GM12878 (cell line): ENCODE measurements at regions not wholly inside any gene's neighbourhood (a gene's known extent, or its start where the extent isn't known, plus 50 kb on each side); places are given as distances from the start of the nearest gene placed in this dataset.

ENCODE experiments used
- BRCA1 ChIP-seq: IDR thresholded peaks from 2 replicates; pipeline ENCODE4 v1.6.1; 2011; ENCODE audit warnings: low read depth, low read length, improper control_type of control experiment
- CBX5 ChIP-seq: sonication (generic); IDR thresholded peaks from 2 replicates; pipeline ENCODE4 v1.6.1; 2016; ENCODE audit warnings: low read depth, moderate library complexity, mild to moderate bottlenecking, inconsistent platforms
- CTCF ChIP-seq, 3 experiments: IDR thresholded peaks in 2 of 3; conservative IDR thresholded peaks in 1 of 3; 2 replicates each; pipeline ENCODE4 v1.5.1; 2011; ENCODE audit warnings: low read depth in 3 of 3, low read length in 3 of 3, mild to moderate bottlenecking in 3 of 3, control low read depth in 2 of 3, moderate library complexity in 2 of 3, inconsistent platforms in 1 of 3, mixed read lengths in 1 of 3; ENCODE audit not compliant: control insufficient read depth in 2 of 3, insufficient read depth in 1 of 3; ENCODE audit errors: extremely low read depth in 1 of 3
- HCFC1 ChIP-seq: fragments of 150-350 bp; IDR thresholded peaks from 2 replicates; pipeline ENCODE4 v1.6.1; 2014; ENCODE audit warnings: low read length
- KDM1A ChIP-seq: fragments of 200-600 bp; sonication (generic); IDR thresholded peaks from 2 replicates; pipeline ENCODE4 v1.6.1; 2016; ENCODE audit warnings: borderline replicate concordance
- MAX ChIP-seq: IDR thresholded peaks from 2 replicates; pipeline ENCODE4 v1.6.1; 2012; ENCODE audit warnings: low read depth, low read length, improper control_type of control experiment
- NFYB ChIP-seq: IDR thresholded peaks from 2 replicates; pipeline ENCODE4 v1.6.1; 2011; ENCODE audit warnings: low read depth, mild to moderate bottlenecking, low read length, improper control_type of control experiment, moderate library complexity; ENCODE audit not compliant: insufficient read depth
- NR2C2 ChIP-seq: IDR thresholded peaks from 2 replicates; pipeline ENCODE4 v1.6.1; 2011; ENCODE audit warnings: borderline replicate concordance, low read depth; ENCODE audit not compliant: control insufficient read depth, insufficient read length
- POLR2A ChIP-seq: IDR thresholded peaks from 2 replicates; pipeline ENCODE4 v1.6.1; 2011; ENCODE audit warnings: low read depth, mild to moderate bottlenecking, low read length
- PRDM15 ChIP-seq: fragments of 450-650 bp; formaldehyde crosslinking; IDR thresholded peaks from 2 replicates; pipeline ENCODE4 v1.4.0; 2020; ENCODE audit warnings: mild to moderate bottlenecking, moderate library complexity
- RBBP5 ChIP-seq: fragments of 200-600 bp; sonication (generic); conservative IDR thresholded peaks from 2 replicates; pipeline ENCODE4 v1.6.1; 2016
- ZNF24 ChIP-seq: fragments of 450-650 bp; IDR thresholded peaks from 2 replicates; pipeline ENCODE4 v1.6.1; 2017; ENCODE audit warnings: antibody characterized with exemption, mild to moderate bottlenecking

- TF ChIP-seq HCFC1 (no peak), RBBP5 (no peak), NFYB (no peak), MAX (no peak), CBX5 (no peak), POLR2A (no peak), CTCF (IDR thresholded peaks at IDR 0.05 in 2 of 3, conservative IDR thresholded peaks at IDR 0.05 in 1 of 3; ENCODE audit: control insufficient read depth in 2 of 3, extremely low read depth in 1 of 3, insufficient read depth in 1 of 3, low read depth in 3 of 3, low read length in 3 of 3) (no peak), BRCA1 (no peak), PRDM15 (CRISPR knock-in tag) (no peak), ZNF24 (no peak), KDM1A (no peak), NR2C2 (no peak)
Observed at GRCh38 chr2:129654331-129654730, 325.1 kb upstream of the RAB6C start.
